ENCODE measurements at regions not wholly inside any gene's neighbourhood (a gene's known extent, or its start where the extent isn't known, plus 50 kb on each side); places are given as distances from the start of the nearest gene placed in this dataset.
"Not testable (repeated sequence)": the region's sequence is repeated elsewhere in the genome, so short reads cannot be mapped to it uniquely, and the experiment has no call there.

GRCh38 chrX:25858273-25858880 lies 279.8 kb upstream of the MAGEB18 start:
- DNase-seq, result peak; percentile 14

GRCh38 chrX:25860322-25860721 lies 277.8 kb upstream of the MAGEB18 start:
- DNase-seq, result no peak

GRCh38 chrX:25869761-25870160 lies 268.4 kb upstream of the MAGEB18 start:
- DNase-seq, result no peak

GRCh38 chrX:25872786-25873185 lies 265.4 kb upstream of the MAGEB18 start:
- no peak for DNase-seq

GRCh38 chrX:25873196-25873595 lies 264.9 kb upstream of the MAGEB18 start:
- peak; percentile 31 for DNase-seq

GRCh38 chrX:25878806-25879205 lies 259.3 kb upstream of the MAGEB18 start:
- DNase-seq, result no peak

GRCh38 chrX:25882503-25882902 lies 255.6 kb upstream of the MAGEB18 start:
- DNase-seq, result not testable (repeated sequence)

- DNase-seq, result no peak
Measured at GRCh38 chrX:25897758-25898157, 240.4 kb upstream of the MAGEB18 start.

- DNase-seq, result not testable (repeated sequence)
Measured at GRCh38 chrX:25905728-25906127, 232.4 kb upstream of the MAGEB18 start.

- peak; percentile 60 for DNase-seq
Measured at GRCh38 chrX:25925946-25926345, 212.2 kb upstream of the MAGEB18 start.

- DNase-seq, result no peak
Measured at GRCh38 chrX:25928316-25928715, 209.8 kb upstream of the MAGEB18 start.

GRCh38 chrX:25941087-25941486 lies 197.1 kb upstream of the MAGEB18 start:
- peak; percentile 32 for DNase-seq

GRCh38 chrX:25941559-25942250 lies 196.4 kb upstream of the MAGEB18 start:
- DNase-seq, result no peak

GRCh38 chrX:25968920-25969319 lies 169.2 kb upstream of the MAGEB18 start:
- DNase-seq, result peak; percentile 17

- DNase-seq, result no peak
Measured at GRCh38 chrX:25976683-25977310, 161.3 kb upstream of the MAGEB18 start.

- DNase-seq, result no peak
Measured at GRCh38 chrX:25998687-25999086, 139.5 kb upstream of the MAGEB18 start.

GRCh38 chrX:26007462-26007861 lies 130.7 kb upstream of the MAGEB18 start:
- no peak for DNase-seq

- no peak for DNase-seq
Measured at GRCh38 chrX:26008042-26008441, 130.1 kb upstream of the MAGEB18 start.

GRCh38 chrX:26008691-26009090 lies 129.5 kb upstream of the MAGEB18 start:
- no peak for DNase-seq

- DNase-seq, result no peak
Measured at GRCh38 chrX:26019386-26019785, 118.8 kb upstream of the MAGEB18 start.

- DNase-seq, result peak; percentile 25
Measured at GRCh38 chrX:26026179-26026578, 112.0 kb upstream of the MAGEB18 start.

- DNase-seq, result peak; percentile 21
Measured at GRCh38 chrX:26032111-26032912, 105.8 kb upstream of the MAGEB18 start.

- no peak for DNase-seq
Measured at GRCh38 chrX:26037367-26037766, 100.8 kb upstream of the MAGEB18 start.

All from fibroblast of upper back skin (primary cell).